HEK293 (cell line): ENCODE measurements at regions not wholly inside any gene's neighbourhood (a gene's known extent, or its start where the extent isn't known, plus 50 kb on each side); places are given as distances from the start of the nearest gene placed in this dataset.

Experiments
- CTCF ChIA-PET: fragments of 350-600 bp; formaldehyde crosslinking; extraction: SDS; loops from one replicate; lab custom pipeline; 2021; ENCODE audit warnings: antibody characterized with exemption; lab: Yijun Ruan, JAX
- POLR2A ChIA-PET: fragments of 300-600 bp; formaldehyde crosslinking; extraction: SDS; loops from one replicate; lab custom pipeline; 2020; ENCODE audit warnings: antibody characterized with exemption, inconsistent platforms; lab: Yijun Ruan, JAX
- H3K27ac ChIP-seq: fragments of 200-500 bp; sonication (Bioruptor generic); 2 replicates; pipeline ENCODE4 v1.5.1; 2014; ENCODE audit warnings: low read depth, low read length, control low read depth, inconsistent platforms; ENCODE audit errors: extremely low read depth
- H3K36me3 ChIP-seq, 2 experiments: fragments of 200-500 bp in 1 of 2; sonication (Bioruptor generic) in 1 of 2; 1 replicate in 1 of 2; 2 replicates in 1 of 2; pipeline ENCODE4 v1.5.1; 2014 to 2017; ENCODE audit warnings: inconsistent platforms in 2 of 2, low read length in 2 of 2; ENCODE audit not compliant: control insufficient read depth in 2 of 2, insufficient read depth in 1 of 2
- H3K4me1 ChIP-seq: fragments of 200-500 bp; sonication (Bioruptor generic); 2 replicates; pipeline ENCODE4 v1.5.1; 2014; ENCODE audit warnings: mild to moderate bottlenecking, low read length, inconsistent platforms; ENCODE audit not compliant: control insufficient read depth, insufficient read depth
- H3K4me3 ChIP-seq: 2 replicates; pipeline ENCODE4 v1.5.1; 2011; ENCODE audit warnings: low read depth, mild to moderate bottlenecking, control low read depth, low read length, moderate library complexity
- H3K9me3 ChIP-seq: fragments of 200-500 bp; sonication (Bioruptor generic); 2 replicates; pipeline ENCODE4 v1.5.1; 2014; ENCODE audit warnings: low read depth, low read length, inconsistent platforms; ENCODE audit not compliant: control insufficient read depth, insufficient read depth
- KLF1 ChIP-seq: fragments of 450-650 bp; formaldehyde crosslinking; IDR thresholded peaks from 2 replicates; pipeline ENCODE4 v1.5.1; 2016; ENCODE audit warnings: missing biosample characterization, missing genetic modification characterization
- REPIN1 ChIP-seq: fragments of 450-650 bp; formaldehyde crosslinking; IDR thresholded peaks from 2 replicates; pipeline ENCODE4 v1.5.1; 2017; ENCODE audit warnings: missing biosample characterization, missing genetic modification characterization, low read depth
- SP3 ChIP-seq: fragments of 450-650 bp; formaldehyde crosslinking; IDR thresholded peaks from 2 replicates; pipeline ENCODE4 v1.5.1; 2016; ENCODE audit warnings: missing biosample characterization, missing genetic modification characterization
- TRIM28 ChIP-seq: IDR thresholded peaks from 2 replicates; pipeline ENCODE4 v1.6.1; 2011; ENCODE audit warnings: low read length, control low read depth, borderline replicate concordance
- ZBTB20 ChIP-seq: fragments of 450-650 bp; formaldehyde crosslinking; IDR thresholded peaks from 2 replicates; pipeline ENCODE4 v1.5.1; 2016; ENCODE audit warnings: missing biosample characterization, missing genetic modification characterization
- ZNF10 ChIP-seq: fragments of 450-650 bp; formaldehyde crosslinking; IDR thresholded peaks from 2 replicates; pipeline ENCODE4 v1.5.1; 2017; ENCODE audit warnings: missing biosample characterization, missing genetic modification characterization
- ZNF146 ChIP-seq: fragments of 450-650 bp; formaldehyde crosslinking; IDR thresholded peaks from 2 replicates; pipeline ENCODE4 v1.5.1; 2016; ENCODE audit warnings: missing biosample characterization, missing genetic modification characterization
- ZNF157 ChIP-seq: fragments of 450-650 bp; formaldehyde crosslinking; IDR thresholded peaks from 2 replicates; pipeline ENCODE4 v1.5.1; 2016; ENCODE audit warnings: missing biosample characterization, missing genetic modification characterization
- ZNF16 ChIP-seq: fragments of 450-650 bp; formaldehyde crosslinking; IDR thresholded peaks from 2 replicates; pipeline ENCODE4 v1.5.1; 2016; ENCODE audit warnings: low read depth, missing biosample characterization, missing genetic modification characterization
- ZNF239 ChIP-seq: fragments of 450-650 bp; formaldehyde crosslinking; IDR thresholded peaks from 2 replicates; pipeline ENCODE4 v1.5.1; 2016; ENCODE audit warnings: missing biosample characterization, missing genetic modification characterization
- ZNF335 ChIP-seq: fragments of 450-650 bp; formaldehyde crosslinking; conservative IDR thresholded peaks from 2 replicates; pipeline ENCODE4 v1.5.1; 2016; ENCODE audit warnings: missing biosample characterization, missing genetic modification characterization
- ZNF341 ChIP-seq: fragments of 450-650 bp; formaldehyde crosslinking; IDR thresholded peaks from 2 replicates; pipeline ENCODE4; 2016; ENCODE audit warnings: low read depth, missing biosample characterization, missing genetic modification characterization
- ZNF416 ChIP-seq: fragments of 450-650 bp; formaldehyde crosslinking; IDR thresholded peaks from 2 replicates; pipeline ENCODE4 v1.5.1; 2016; ENCODE audit warnings: missing biosample characterization, missing genetic modification characterization
- ZNF423 ChIP-seq: fragments of 450-650 bp; formaldehyde crosslinking; IDR thresholded peaks from 2 replicates; pipeline ENCODE4 v1.5.1; 2016; ENCODE audit warnings: missing biosample characterization, missing genetic modification characterization
- ZNF514 ChIP-seq: fragments of 450-650 bp; formaldehyde crosslinking; IDR thresholded peaks from 2 replicates; pipeline ENCODE4 v1.5.1; 2016; ENCODE audit warnings: missing biosample characterization, missing genetic modification characterization
- ZNF521 ChIP-seq: fragments of 450-650 bp; formaldehyde crosslinking; IDR thresholded peaks from 2 replicates; pipeline ENCODE4 v1.5.1; 2017; ENCODE audit warnings: missing biosample characterization, mild to moderate bottlenecking, missing genetic modification characterization
- ZNF548 ChIP-seq: fragments of 450-650 bp; formaldehyde crosslinking; IDR thresholded peaks from 2 replicates; pipeline ENCODE4 v1.5.1; 2016; ENCODE audit warnings: missing biosample characterization, missing genetic modification characterization
- ZNF558 ChIP-seq: fragments of 450-650 bp; formaldehyde crosslinking; IDR thresholded peaks from 2 replicates; pipeline ENCODE4 v1.5.1; 2016; ENCODE audit warnings: missing biosample characterization, missing genetic modification characterization
- ZNF560 ChIP-seq: fragments of 450-650 bp; formaldehyde crosslinking; IDR thresholded peaks from 2 replicates; pipeline ENCODE4 v1.5.1; 2017; ENCODE audit warnings: missing biosample characterization, missing genetic modification characterization, borderline replicate concordance
- ZNF670 ChIP-seq: fragments of 450-650 bp; formaldehyde crosslinking; IDR thresholded peaks from 2 replicates; pipeline ENCODE4 v1.5.1; 2016; ENCODE audit warnings: missing biosample characterization, missing genetic modification characterization, low read depth
- TF ChIP-seq, protein P1 (sequence below): fragments of 450-650 bp; formaldehyde crosslinking; IDR thresholded peaks from 2 replicates; pipeline ENCODE4 v1.5.1; 2016; ENCODE audit warnings: missing biosample characterization, missing genetic modification characterization, borderline replicate concordance
- TF ChIP-seq, protein P2 (sequence below): fragments of 450-650 bp; formaldehyde crosslinking; IDR thresholded peaks from 2 replicates; pipeline ENCODE4 v1.5.1; 2016; ENCODE audit warnings: missing biosample characterization, missing genetic modification characterization
- TF ChIP-seq, protein P3 (sequence below): fragments of 450-650 bp; formaldehyde crosslinking; IDR thresholded peaks from 2 replicates; pipeline ENCODE4 v1.5.1; 2016; ENCODE audit warnings: missing biosample characterization, missing genetic modification characterization
- TF ChIP-seq, protein P4 (sequence below): fragments of 450-650 bp; formaldehyde crosslinking; IDR thresholded peaks from 2 replicates; pipeline ENCODE4 v1.5.1; 2016; ENCODE audit warnings: missing biosample characterization, missing genetic modification characterization

DNA sequence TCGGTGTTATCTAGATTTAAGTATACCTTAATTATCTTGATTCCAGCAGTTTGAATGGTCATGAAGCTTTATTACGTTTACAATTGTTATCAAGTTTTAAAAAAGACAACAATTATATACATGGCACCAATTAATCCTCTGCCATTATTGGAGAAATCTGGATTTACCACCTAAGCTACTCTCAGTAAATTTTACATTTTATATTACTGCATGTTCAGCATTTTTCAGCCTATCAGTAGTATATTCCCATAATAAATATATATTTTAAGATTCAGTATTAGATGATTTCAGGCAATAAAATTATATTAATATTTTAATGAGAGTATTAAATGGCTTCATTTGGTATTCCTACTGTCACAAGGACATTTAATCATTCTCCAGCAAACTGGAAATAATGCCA lies 264.5 kb upstream of the PRDM9 start:
- Histone ChIP-seq H3K4me1 (no peaks in the 10 kb centered on the region), H3K36me3 (no peaks in the 10 kb centered on the region), H3K4me3 (no peak overlapping the region), H3K9me3 (no peaks in the 10 kb centered on the region), H3K27ac (no peak overlapping the region)
- CTCF ChIA-PET: interaction anchor here (1.5 kb wide), 1 partner anchor 34 kb away, joined by 9 read pairs; no protein-coding TSS in a partner anchor
- POLR2A ChIA-PET: no interaction called here
- TF ChIP-seq ZNF16 (no peak), ZNF146 (tag by site-specific recombination) (no peak), ZNF335 (no peak), ZBTB20 (tag by site-specific recombination) (no peak), ZNF157 (tag by site-specific recombination) (no peak), SP3 (tag by site-specific recombination) (no peak), ZNF416 (tag by site-specific recombination) (no peak), REPIN1 (tag by site-specific recombination) (no peak), ZNF423 (tag by site-specific recombination) (no peak), KLF1 (tag by site-specific recombination) (no peak)
- TF ChIP-seq, protein P1, sequence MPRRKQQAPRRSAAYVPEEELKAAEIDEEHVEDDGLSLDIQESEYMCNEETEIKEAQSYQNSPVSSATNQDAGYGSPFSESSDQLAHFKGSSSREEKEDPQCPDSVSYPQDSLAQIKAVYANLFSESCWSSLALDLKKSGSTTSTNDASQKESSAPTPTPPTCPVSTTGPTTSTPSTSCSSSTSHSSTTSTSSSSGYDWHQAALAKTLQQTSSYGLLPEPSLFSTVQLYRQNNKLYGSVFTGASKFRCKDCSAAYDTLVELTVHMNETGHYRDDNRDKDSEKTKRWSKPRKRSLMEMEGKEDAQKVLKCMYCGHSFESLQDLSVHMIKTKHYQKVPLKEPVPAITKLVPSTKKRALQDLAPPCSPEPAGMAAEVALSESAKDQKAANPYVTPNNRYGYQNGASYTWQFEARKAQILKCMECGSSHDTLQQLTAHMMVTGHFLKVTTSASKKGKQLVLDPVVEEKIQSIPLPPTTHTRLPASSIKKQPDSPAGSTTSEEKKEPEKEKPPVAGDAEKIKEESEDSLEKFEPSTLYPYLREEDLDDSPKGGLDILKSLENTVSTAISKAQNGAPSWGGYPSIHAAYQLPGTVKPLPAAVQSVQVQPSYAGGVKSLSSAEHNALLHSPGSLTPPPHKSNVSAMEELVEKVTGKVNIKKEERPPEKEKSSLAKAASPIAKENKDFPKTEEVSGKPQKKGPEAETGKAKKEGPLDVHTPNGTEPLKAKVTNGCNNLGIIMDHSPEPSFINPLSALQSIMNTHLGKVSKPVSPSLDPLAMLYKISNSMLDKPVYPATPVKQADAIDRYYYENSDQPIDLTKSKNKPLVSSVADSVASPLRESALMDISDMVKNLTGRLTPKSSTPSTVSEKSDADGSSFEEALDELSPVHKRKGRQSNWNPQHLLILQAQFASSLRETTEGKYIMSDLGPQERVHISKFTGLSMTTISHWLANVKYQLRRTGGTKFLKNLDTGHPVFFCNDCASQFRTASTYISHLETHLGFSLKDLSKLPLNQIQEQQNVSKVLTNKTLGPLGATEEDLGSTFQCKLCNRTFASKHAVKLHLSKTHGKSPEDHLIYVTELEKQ (tag by site-specific recombination): no peak
- TF ChIP-seq, protein P2, sequence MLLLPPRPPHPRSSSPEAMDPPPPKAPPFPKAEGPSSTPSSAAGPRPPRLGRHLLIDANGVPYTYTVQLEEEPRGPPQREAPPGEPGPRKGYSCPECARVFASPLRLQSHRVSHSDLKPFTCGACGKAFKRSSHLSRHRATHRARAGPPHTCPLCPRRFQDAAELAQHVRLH (tag by site-specific recombination): no peak
- TF ChIP-seq, protein P3, sequence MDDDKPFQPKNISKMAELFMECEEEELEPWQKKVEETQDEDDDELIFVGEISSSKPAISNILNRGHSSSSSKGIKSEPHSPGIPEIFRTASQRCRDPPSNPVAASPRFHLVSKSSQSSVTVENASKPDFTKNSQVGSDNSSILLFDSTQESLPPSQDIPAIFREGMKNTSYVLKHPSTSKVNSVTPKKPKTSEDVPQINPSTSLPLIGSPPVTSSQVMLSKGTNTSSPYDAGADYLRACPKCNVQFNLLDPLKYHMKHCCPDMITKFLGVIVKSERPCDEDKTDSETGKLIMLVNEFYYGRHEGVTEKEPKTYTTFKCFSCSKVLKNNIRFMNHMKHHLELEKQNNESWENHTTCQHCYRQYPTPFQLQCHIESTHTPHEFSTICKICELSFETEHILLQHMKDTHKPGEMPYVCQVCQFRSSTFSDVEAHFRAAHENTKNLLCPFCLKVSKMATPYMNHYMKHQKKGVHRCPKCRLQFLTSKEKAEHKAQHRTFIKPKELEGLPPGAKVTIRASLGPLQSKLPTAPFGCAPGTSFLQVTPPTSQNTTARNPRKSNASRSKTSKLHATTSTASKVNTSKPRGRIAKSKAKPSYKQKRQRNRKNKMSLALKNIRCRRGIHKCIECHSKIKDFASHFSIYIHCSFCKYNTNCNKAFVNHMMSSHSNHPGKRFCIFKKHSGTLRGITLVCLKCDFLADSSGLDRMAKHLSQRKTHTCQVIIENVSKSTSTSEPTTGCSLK (tag by site-specific recombination): no peak

DNA sequence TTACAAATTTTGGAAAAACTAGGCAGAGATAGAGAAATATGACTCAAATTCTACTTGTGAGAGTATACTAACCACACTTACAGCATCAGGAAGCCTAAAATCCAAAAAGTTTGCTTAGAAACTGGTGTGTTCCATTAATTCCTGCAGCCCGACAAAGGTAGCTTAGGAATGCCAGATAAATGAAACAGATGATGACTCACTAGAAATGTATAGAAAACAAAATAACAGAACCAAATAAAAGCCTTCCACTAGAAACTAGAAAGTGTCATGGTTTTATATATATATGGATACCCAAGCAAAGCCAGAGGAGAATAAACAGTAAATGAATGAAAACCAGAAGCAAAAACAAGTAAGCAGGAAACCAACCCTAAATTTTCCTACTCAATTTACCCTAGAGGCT lies 272.2 kb upstream of the PRDM9 start:
- POLR2A ChIA-PET: no interaction called here

More for the DNA sequence above, 272.2 kb upstream of the PRDM9 start:
- H3K27ac ChIP-seq: no peak overlapping the region
- H3K36me3 ChIP-seq: no peaks in the 10 kb centered on the region
- CTCF ChIA-PET: no interaction called here
- TF ChIP-seq KLF1 (tag by site-specific recombination) (no peak), ZNF521 (no peak), ZNF341 (tag by site-specific recombination) (no peak), ZNF10 (tag by site-specific recombination) (no peak), ZNF16 (no peak), ZNF514 (tag by site-specific recombination) (no peak), ZNF670 (no peak), ZNF239 (no peak), ZNF548 (tag by site-specific recombination) (no peak), ZNF560 (no peak), ZNF558 (tag by site-specific recombination) (no peak), TRIM28 (no peak)
- TF ChIP-seq, protein P4, sequence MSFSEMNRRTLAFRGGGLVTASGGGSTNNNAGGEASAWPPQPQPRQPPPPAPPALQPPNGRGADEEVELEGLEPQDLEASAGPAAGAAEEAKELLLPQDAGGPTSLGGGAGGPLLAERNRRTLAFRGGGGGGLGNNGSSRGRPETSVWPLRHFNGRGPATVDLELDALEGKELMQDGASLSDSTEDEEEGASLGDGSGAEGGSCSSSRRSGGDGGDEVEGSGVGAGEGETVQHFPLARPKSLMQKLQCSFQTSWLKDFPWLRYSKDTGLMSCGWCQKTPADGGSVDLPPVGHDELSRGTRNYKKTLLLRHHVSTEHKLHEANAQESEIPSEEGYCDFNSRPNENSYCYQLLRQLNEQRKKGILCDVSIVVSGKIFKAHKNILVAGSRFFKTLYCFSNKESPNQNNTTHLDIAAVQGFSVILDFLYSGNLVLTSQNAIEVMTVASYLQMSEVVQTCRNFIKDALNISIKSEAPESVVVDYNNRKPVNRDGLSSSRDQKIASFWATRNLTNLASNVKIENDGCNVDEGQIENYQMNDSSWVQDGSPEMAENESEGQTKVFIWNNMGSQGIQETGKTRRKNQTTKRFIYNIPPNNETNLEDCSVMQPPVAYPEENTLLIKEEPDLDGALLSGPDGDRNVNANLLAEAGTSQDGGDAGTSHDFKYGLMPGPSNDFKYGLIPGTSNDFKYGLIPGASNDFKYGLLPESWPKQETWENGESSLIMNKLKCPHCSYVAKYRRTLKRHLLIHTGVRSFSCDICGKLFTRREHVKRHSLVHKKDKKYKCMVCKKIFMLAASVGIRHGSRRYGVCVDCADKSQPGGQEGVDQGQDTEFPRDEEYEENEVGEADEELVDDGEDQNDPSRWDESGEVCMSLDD: no peak
- TF ChIP-seq, all 188 proteins: peak for 0
- Histone ChIP-seq H3K4me3 (no peak overlapping the region), H3K4me1 (no peaks in the 10 kb centered on the region), H3K9me3 (no peaks in the 10 kb centered on the region)
